HL-60 (cell line): ENCODE measurements at regions not wholly inside any gene's neighbourhood (a gene's known extent, or its start where the extent isn't known, plus 50 kb on each side); places are given as distances from the start of the nearest gene placed in this dataset.

Experiments used
- CTCF ChIP-seq: IDR thresholded peaks from one replicate; pipeline ENCODE4 v1.5.1; 2011; ENCODE audit warnings: low read length, control low read depth, inconsistent platforms; ENCODE audit not compliant: insufficient read depth
- POLR2AphosphoS5 ChIP-seq: IDR thresholded peaks from 2 replicates; pipeline ENCODE4 v1.6.1; 2012; ENCODE audit warnings: low read depth
- REST ChIP-seq: IDR thresholded peaks from 2 replicates; pipeline ENCODE4 v1.6.1; 2012; ENCODE audit warnings: low read depth; ENCODE audit not compliant: insufficient replicate concordance
- SPI1 ChIP-seq: IDR thresholded peaks from 2 replicates; pipeline ENCODE4 v1.6.1; 2012; ENCODE audit warnings: low read depth, mild to moderate bottlenecking, borderline replicate concordance

GRCh38 chr16:50950955-50951354, 200.1 kb downstream of the SALL1 start:
- TF ChIP-seq CTCF = no peak
- no peak for TF ChIP-seq POLR2AphosphoS5
- no peak for TF ChIP-seq REST
- TF ChIP-seq SPI1 = no peak
